GM21825 (cell line): ENCODE measurements at regions not wholly inside any gene's neighbourhood (a gene's known extent, or its start where the extent isn't known, plus 50 kb on each side); places are given as distances from the start of the nearest gene placed in this dataset.

Experiments used
- ATAC-seq: cut with Tn5 transposase; IDR thresholded peaks from one replicate; pipeline ENCODE4 v1.9.1; 2021; ENCODE audit warnings: mild to moderate bottlenecking, moderate library complexity; ENCODE audit not compliant: unreplicated experiment

DNA sequence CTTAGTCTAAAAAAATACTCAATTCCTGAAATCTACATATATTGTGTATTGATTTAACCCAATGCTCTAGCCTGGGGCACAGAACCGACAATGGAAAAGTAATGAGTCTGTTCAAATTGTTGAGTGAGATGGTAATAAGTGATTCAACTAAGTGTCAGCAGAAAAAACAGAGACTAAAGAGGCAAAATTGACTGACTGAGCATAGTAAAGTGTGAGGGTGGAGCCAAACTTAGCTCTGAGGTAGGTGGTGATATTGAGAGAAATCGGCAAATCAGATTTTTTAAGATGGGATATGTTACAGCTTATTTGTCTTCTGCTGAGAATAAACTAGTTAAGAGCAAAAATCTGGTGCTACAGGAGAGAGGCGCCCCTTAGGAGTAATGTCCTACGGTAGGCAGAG, 764.0 kb upstream of the LRRN3 start:
- no peak for ATAC-seq

GRCh38 chr7:110336423-110336822, 754.5 kb upstream of the LRRN3 start:
- ATAC-seq: no peak

GRCh38 chr7:110337646-110338045, 753.3 kb upstream of the LRRN3 start:
- no peak for ATAC-seq

DNA sequence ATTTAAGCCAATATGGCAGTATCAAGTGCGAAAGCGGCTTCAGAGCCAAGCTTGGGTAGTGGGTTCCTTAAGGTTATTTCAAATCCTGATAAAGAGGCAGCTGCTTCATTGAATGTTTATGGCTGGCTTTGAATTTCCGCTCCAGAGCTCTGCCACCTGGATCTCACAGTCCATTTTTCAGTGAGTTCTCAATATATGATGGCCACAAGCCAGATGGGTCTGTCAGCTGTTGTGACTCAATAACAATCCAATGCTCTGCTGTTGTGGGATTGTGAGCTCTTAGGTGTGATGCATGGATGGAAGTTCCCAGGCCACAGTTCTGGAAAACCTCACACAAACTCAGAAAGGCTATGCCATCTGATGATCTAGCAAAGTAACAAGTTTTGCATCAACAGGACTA, 743.8 kb upstream of the LRRN3 start:
- no peak for ATAC-seq

DNA sequence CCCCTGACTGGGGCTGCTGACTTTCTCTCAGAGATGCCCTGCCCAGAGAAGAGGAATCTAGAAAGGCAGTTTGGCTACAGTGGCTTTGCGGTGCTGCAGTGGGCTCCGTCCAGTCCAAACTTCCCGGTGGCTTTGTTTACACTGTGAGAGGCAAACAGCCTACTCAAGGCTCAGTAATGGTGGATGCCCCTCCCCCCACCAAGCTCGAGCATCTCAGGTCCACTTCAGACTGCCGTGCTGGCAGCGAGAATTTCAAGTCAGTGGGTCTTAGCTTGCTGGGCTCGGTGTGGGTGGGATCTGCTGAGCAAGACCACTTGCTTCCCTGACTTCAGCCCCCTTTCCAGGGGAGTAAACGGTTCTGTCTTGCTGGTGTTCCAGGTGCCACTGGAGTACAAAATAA, 734.5 kb upstream of the LRRN3 start:
- ATAC-seq: no peak

- no peak for ATAC-seq
These were observed 732.9 kb upstream of the LRRN3 start for GRCh38 chr7:110358028-110358427.

DNA sequence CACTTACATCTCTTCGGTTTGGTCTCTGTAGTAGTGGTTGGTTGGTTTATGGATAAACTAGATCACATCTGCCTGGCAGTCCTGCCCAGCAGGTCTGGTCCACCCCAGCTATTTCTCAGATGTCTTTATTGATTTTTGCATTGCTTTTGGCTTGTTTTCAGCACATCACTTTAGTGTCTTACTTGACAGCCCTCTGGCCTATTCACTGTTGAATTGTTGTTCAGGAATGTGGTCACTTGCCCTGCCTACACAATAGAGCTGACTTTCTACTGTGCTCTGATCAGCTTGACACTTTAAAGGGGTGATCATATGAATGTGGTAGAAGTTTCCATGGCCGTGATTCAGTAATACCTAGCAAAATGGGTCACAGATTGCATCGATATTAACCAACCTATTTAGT, 719.2 kb upstream of the LRRN3 start:
- no peak for ATAC-seq

- no peak for ATAC-seq
These were observed 718.2 kb upstream of the LRRN3 start for GRCh38 chr7:110372685-110373084.

GRCh38 chr7:110373416-110373815, 717.5 kb upstream of the LRRN3 start:
- ATAC-seq: no peak

- ATAC-seq: no peak
These were observed 717.1 kb upstream of the LRRN3 start for GRCh38 chr7:110373859-110374258.

DNA sequence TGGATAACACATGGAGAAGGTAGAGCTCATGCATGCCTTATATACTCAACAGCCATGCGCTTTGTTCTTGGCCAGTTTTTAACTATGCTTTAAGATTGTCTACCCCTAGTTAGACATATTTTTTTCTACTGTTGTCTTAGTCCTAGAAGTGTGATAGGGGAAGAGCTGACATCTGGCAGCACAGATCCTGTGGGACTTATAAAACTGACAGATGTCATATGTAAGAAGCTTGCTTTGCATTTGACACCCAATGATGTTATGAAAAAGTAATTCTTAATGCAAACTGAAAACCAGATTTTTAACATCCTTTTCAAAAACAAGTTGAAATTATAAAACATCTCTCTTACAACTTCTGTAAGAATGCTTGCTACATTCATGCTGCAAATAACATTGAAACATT, 715.9 kb upstream of the LRRN3 start:
- no peak for ATAC-seq

DNA sequence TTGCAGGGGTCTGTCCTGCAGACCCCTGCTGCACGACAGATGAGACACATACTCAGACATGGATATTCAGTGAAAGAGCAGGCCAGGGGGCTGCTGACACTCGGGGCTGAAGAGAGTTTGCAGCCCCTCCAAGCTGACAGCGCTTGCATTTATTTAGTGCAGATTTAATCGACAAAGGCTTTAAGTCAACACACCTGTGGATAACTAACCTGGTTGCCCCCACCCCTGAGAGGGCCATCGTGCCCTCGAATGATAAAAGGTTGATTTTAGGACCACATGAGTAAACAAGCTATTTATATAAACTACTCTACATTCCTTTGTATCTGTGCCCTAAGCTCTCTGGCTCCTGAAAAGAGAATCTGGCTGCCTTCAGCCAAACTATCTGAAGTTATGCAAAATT, 708.2 kb upstream of the LRRN3 start:
- no peak for ATAC-seq

- ATAC-seq: no peak
These were observed 704.9 kb upstream of the LRRN3 start for GRCh38 chr7:110386006-110386405.

GRCh38 chr7:110386913-110387312, 704.0 kb upstream of the LRRN3 start:
- ATAC-seq: no peak

DNA sequence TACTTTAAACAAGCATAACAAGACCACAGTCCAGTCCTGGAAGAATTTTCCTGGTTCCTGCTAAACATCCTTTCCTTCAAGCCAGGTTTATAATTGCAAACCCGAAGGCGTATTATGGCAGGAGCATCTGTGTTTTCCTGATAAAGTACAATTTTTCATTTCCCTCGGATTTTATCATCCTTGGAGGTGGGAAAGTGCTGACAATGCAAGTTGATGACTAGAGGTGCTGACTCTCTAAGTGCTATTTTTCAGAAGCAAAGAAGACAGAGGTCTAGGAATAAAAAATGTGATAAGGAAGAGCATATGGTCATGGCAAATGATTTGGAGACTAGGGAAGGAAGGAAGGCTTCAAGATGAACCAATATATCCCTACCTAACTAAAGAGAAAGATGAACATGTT, 703.2 kb upstream of the LRRN3 start:
- no peak for ATAC-seq

DNA sequence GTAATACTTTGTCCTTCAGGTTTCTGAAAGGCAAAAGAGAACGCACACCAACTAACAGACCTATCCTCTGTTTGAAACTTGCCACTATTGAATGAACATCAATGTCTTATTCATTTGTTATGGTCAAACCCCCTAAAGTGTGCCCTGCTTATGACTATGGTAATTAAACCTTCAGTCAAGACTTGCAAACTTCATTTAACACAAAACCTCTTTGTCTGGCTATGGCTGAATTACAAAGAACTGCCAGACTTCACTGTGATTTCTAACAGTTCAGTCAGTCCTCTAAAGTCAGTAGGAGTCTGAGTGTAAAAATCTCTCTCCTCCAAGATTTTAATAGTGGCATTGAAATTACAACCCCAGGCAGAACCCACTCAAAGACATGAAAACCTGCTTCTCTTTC, 702.5 kb upstream of the LRRN3 start:
- ATAC-seq: no peak

DNA sequence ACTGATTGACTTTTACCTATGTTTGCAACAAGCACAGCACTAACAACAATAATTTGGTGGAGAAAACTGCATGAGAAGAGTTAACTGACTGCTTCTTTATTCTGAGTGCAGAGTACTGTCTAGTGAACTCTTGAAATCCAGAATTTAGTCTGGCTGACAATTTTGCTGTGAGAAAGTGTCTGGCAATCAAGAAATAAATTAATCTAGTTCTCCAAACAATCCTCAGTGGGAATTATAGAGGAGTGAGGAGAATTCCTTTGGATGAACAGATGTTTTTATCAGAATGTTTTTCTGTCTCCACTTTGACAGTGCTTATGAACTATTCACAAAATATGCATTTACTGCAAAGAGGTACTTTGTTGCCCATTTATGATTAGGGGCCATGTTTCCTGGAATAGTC, 694.9 kb upstream of the LRRN3 start:
- ATAC-seq: no peak

DNA sequence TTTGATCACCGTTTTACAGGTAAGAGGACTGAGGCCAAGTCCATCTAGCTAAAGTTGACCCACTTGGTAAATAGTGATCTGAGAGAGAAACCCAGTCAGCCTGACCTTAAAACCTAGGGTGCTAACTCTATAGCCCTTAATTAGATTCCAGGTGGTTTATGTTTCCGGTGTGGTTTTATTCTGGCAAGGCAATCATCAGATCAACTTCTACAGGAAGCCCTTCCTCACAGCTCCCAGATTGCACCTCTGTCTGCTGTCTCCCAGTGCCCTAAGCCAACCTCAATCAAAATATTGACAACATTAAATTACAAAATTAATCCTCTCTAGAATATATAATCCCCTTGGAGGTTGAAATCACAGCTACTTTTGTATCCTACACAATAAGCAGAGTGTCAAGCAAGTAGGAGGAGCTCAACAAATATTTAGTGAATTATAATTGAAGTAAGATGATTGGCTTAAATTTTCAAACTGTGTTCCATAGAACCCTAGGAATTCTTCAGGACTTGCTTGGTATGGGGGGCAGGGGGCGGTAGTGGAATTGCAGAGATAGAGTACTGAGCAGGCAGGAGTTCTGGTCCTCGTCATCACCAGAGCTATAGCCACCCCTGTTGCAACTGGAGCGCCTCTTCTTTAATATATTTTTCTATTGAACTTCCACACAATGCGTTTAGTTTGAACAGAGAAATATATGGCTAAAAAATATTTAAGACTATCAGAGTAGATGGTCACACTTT, 692.8 kb upstream of the LRRN3 start:
- ATAC-seq: no peak

DNA sequence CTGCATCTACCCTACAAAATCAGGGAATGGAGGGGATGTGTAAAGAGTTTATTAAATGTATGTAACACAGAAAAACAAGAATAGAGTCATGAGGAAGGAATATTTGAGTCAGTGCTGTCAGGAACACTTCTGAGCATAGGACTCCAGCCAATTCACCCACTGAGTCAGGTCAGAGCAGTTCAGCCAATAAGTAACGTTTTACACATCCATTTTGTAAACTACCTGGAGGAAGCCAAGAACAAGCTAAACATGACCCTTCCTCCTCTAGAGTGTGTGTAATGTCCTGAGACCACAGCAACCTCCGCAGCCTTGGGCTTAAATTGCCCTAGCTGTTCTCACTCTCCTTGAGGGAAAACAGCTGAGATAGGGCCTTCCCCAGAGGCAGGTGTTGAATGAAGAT, 691.5 kb upstream of the LRRN3 start:
- ATAC-seq: no peak

DNA sequence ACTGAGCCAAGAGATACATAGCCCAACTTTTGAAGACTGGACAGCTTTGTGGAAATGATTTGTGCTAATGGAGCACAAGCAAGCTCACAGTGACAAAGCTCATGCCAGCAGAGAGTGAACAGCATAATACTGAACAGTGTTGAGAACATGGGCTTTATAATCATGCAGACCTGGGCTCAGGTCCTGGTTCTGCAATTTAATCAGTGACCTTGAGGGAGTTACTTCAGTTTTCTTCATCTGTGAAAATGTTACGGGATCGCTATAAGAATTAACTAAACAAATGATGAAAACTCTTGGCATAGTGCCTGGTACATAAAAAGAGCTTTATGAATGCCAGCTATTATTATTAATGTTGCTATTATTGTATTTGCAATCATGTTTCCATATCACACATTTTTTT, 690.5 kb upstream of the LRRN3 start:
- ATAC-seq: no peak

DNA sequence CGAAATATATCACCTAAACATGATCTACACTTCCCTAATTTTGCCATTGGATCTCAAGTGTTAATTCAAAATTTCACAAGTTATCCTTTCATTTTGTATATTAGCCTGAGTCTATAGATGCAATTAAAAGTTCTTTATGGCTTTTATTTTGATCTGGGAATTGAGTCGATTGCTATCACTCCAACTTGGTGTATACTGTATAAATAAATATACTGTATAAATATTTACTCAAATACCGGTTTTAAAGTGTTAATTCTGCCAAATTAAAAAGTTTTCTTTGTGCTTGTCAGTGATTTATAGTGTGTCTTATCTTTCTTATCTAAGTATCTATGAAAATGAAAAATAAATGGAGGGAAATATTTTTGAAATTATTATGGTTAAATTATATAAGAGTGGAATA, 683.7 kb upstream of the LRRN3 start:
- no peak for ATAC-seq

- no peak for ATAC-seq
These were observed 683.2 kb upstream of the LRRN3 start for GRCh38 chr7:110407706-110408105.

DNA sequence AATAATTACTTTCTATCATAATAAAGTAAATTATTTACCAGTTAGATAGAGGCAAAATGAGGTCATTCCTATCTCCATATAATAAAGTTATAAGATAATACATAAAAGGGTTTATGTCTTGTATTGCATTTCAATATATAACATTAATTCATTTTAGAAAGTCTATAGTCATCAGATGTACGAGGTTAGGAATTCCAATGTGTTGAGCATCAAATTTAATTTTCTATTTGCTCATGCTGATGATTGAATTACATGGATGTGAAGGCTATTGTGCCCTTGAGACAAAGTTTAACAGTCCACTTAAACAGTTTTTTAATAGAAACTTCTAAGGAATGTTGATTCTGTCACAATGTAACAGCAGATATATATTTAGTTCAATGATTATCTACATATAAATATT, 678.3 kb upstream of the LRRN3 start:
- no peak for ATAC-seq
